IMR-90 (cell line): ENCODE measurements at regions not wholly inside any gene's neighbourhood (a gene's known extent, or its start where the extent isn't known, plus 50 kb on each side); places are given as distances from the start of the nearest gene placed in this dataset.

Experiments used
- ATAC-seq: fragments of 200-7000 bp; cut with Tn5 transposase; 2 replicates; pipeline ENCODE4 v1.9.1; 2020; ENCODE audit warnings: low read depth, mild to moderate bottlenecking, moderate library complexity
- BruUV-seq: library from RNA; stranded (reverse); fragments of 400-500 nt; replicated peaks from 2 replicates; lab custom pipeline; 2021; lab: Mats Ljungman, UMichigan
- CTCF ChIA-PET: fragments of 300-600 bp; formaldehyde crosslinking; extraction: SDS; loops from one replicate; lab custom pipeline; 2021; ENCODE audit warnings: antibody characterized with exemption; lab: Yijun Ruan, JAX
- POLR2A ChIA-PET: fragments of 300-600 bp; sonication (Branson Sonifier 250); formaldehyde crosslinking; loops from one replicate; lab custom pipeline; 2022; ENCODE audit warnings: antibody characterized with exemption; ENCODE audit not compliant: unreplicated experiment; lab: Charles Lee
- DNase-seq: peaks from one replicate; pipeline ENCODE4 v3.0.0; 2013
- H2AFZ ChIP-seq: replicated peaks from 2 replicates; pipeline ENCODE3; 2013; ENCODE audit warnings: low read length, mild to moderate bottlenecking; ENCODE audit not compliant: poor library complexity
- H2AK5ac ChIP-seq: 2 replicates; pipeline ENCODE4 v1.6.1; 2013; ENCODE audit warnings: low read depth, low read length, inconsistent platforms
- H2AK9ac ChIP-seq: replicated peaks from 2 replicates; pipeline ENCODE3; 2013; ENCODE audit warnings: mild to moderate bottlenecking, low read depth, low read length, moderate library complexity; ENCODE audit not compliant: poor library complexity
- H2BK120ac ChIP-seq: 2 replicates; pipeline ENCODE4 v1.6.1; 2013; ENCODE audit warnings: low read depth, low read length, inconsistent platforms
- H2BK15ac ChIP-seq: 3 replicates; pipeline ENCODE4 v1.6.1; 2013; ENCODE audit warnings: low read depth, low read length, inconsistent platforms
- H2BK20ac ChIP-seq: 2 replicates; pipeline ENCODE4 v1.6.1; 2013; ENCODE audit warnings: low read depth, mild to moderate bottlenecking, inconsistent platforms, low read length, moderate library complexity
- H2BK5ac ChIP-seq: 2 replicates; pipeline ENCODE4 v1.6.1; 2013; ENCODE audit warnings: mild to moderate bottlenecking, low read depth, low read length, inconsistent platforms; ENCODE audit not compliant: poor library complexity, severe bottlenecking
- H3K14ac ChIP-seq: replicated peaks from 2 replicates; pipeline ENCODE4 v1.6.1; 2013; ENCODE audit warnings: low read depth, low read length, inconsistent platforms
- H3K18ac ChIP-seq: 2 replicates; pipeline ENCODE4 v1.6.1; 2013; ENCODE audit warnings: low read depth, low read length, control low read depth
- H3K23ac ChIP-seq: 2 replicates; pipeline ENCODE4 v1.6.1; 2013; ENCODE audit warnings: low read depth, low read length, inconsistent platforms
- H3K27ac ChIP-seq: 2 replicates; pipeline ENCODE4 v1.5.1; 2013; ENCODE audit warnings: mild to moderate bottlenecking, control low read depth, low read length; ENCODE audit not compliant: insufficient read depth
- H3K27me3 ChIP-seq: 2 replicates; pipeline ENCODE4 v1.6.1; 2013; ENCODE audit warnings: low read length; ENCODE audit not compliant: control insufficient read depth, insufficient read depth
- H3K36me3 ChIP-seq: 2 replicates; pipeline ENCODE4 v1.6.1; 2013; ENCODE audit warnings: low read length, mixed read lengths; ENCODE audit not compliant: control insufficient read depth, insufficient read depth
- H3K4ac ChIP-seq: 2 replicates; pipeline ENCODE4 v1.6.1; 2013; ENCODE audit warnings: low read depth, low read length, inconsistent platforms
- H3K4me1 ChIP-seq: 2 replicates; pipeline ENCODE4 v1.6.1; 2013; ENCODE audit warnings: low read length, mixed read lengths; ENCODE audit not compliant: control insufficient read depth, insufficient read depth
- H3K4me2 ChIP-seq: 2 replicates; pipeline ENCODE4 v1.6.1; 2013; ENCODE audit warnings: low read depth, mild to moderate bottlenecking, control low read depth, low read length, moderate library complexity
- H3K4me3 ChIP-seq: 2 replicates; pipeline ENCODE4 v1.5.1; 2013; ENCODE audit warnings: low read depth, mild to moderate bottlenecking, control low read depth, low read length, moderate library complexity; ENCODE audit not compliant: insufficient read depth
- H3K56ac ChIP-seq: 2 replicates; pipeline ENCODE4 v1.6.1; 2013; ENCODE audit warnings: low read length, inconsistent platforms; ENCODE audit not compliant: insufficient read depth; ENCODE audit errors: extremely low read depth
- H3K79me1 ChIP-seq, 2 experiments: 2 replicates each; pipeline ENCODE4 v1.6.1; 2013; ENCODE audit warnings: low read length in 2 of 2, inconsistent platforms in 1 of 2, low read depth in 1 of 2
- H3K9ac ChIP-seq: 2 replicates; pipeline ENCODE4 v1.6.1; 2013; ENCODE audit warnings: low read depth, low read length, control low read depth
- H3K9me1 ChIP-seq: 2 replicates; pipeline ENCODE4 v1.6.1; 2013; ENCODE audit warnings: low read length, inconsistent platforms; ENCODE audit not compliant: insufficient read depth
- H3K9me3 ChIP-seq: 2 replicates; pipeline ENCODE4 v1.6.1; 2013; ENCODE audit warnings: low read length; ENCODE audit not compliant: control insufficient read depth, insufficient read depth
- H4K20me1 ChIP-seq: 2 replicates; pipeline ENCODE4 v1.6.1; 2013; ENCODE audit warnings: low read length, inconsistent platforms; ENCODE audit not compliant: insufficient read depth
- H4K5ac ChIP-seq: 2 replicates; pipeline ENCODE4 v1.6.1; 2013; ENCODE audit warnings: mild to moderate bottlenecking, low read depth, low read length, control low read depth
- H4K8ac ChIP-seq, 2 experiments: 2 replicates each; pipeline ENCODE4 v1.6.1; 2013; ENCODE audit warnings: low read depth in 2 of 2, low read length in 2 of 2, control low read depth in 1 of 2, inconsistent platforms in 1 of 2
- H4K91ac ChIP-seq: 2 replicates; pipeline ENCODE4 v1.6.1; 2013; ENCODE audit warnings: low read depth, low read length, inconsistent platforms; ENCODE audit not compliant: insufficient read depth
- BHLHE40 ChIP-seq: fragments of 150-350 bp; IDR thresholded peaks from 2 replicates; pipeline ENCODE4 v1.6.1; 2016; ENCODE audit warnings: mild to moderate bottlenecking, low read depth, low read length
- CEBPB ChIP-seq: IDR thresholded peaks from 2 replicates; pipeline ENCODE4 v1.6.1; 2012; ENCODE audit warnings: low read depth, low read length, improper control_type of control experiment
- CHD1 ChIP-seq: IDR thresholded peaks from 2 replicates; pipeline ENCODE4 v1.6.1; 2012; ENCODE audit warnings: low read depth, low read length, improper control_type of control experiment
- CTCF ChIP-seq: conservative IDR thresholded peaks from 2 replicates; pipeline ENCODE4 v1.5.1; 2012; ENCODE audit warnings: mild to moderate bottlenecking, low read depth, low read length, improper control_type of control experiment
- ELK1 ChIP-seq: fragments of 150-350 bp; IDR thresholded peaks from 2 replicates; pipeline ENCODE4 v1.6.1; 2016; ENCODE audit warnings: low read depth, mild to moderate bottlenecking, low read length, moderate library complexity, borderline replicate concordance
- FOS ChIP-seq: fragments of 150-350 bp; IDR thresholded peaks from 2 replicates; pipeline ENCODE4 v1.6.1; 2016; ENCODE audit warnings: low read depth, low read length
- MAFK ChIP-seq: IDR thresholded peaks from 2 replicates; pipeline ENCODE4 v1.6.1; 2012; ENCODE audit warnings: low read depth, low read length, improper control_type of control experiment
- MAZ ChIP-seq: IDR thresholded peaks from 2 replicates; pipeline ENCODE4 v1.6.1; 2012; ENCODE audit warnings: low read depth, mild to moderate bottlenecking, low read length, improper control_type of control experiment, moderate library complexity, borderline replicate concordance
- MXI1 ChIP-seq: IDR thresholded peaks from 2 replicates; pipeline ENCODE4 v1.6.1; 2012; ENCODE audit warnings: low read depth, mild to moderate bottlenecking, low read length, moderate library complexity, borderline replicate concordance
- NFE2L2 ChIP-seq: fragments of 150-350 bp; IDR thresholded peaks from 2 replicates; pipeline ENCODE4 v1.6.1; 2016; ENCODE audit warnings: low read depth, mild to moderate bottlenecking, low read length
- POLR2A ChIP-seq: IDR thresholded peaks from 2 replicates; pipeline ENCODE4 v1.6.1; 2012; ENCODE audit warnings: mild to moderate bottlenecking, low read depth, low read length
- RAD21 ChIP-seq: IDR thresholded peaks from 2 replicates; pipeline ENCODE4 v1.6.1; 2012; ENCODE audit warnings: low read length, improper control_type of control experiment
- RCOR1 ChIP-seq: IDR thresholded peaks from 2 replicates; pipeline ENCODE4 v1.6.1; 2012; ENCODE audit warnings: mild to moderate bottlenecking, low read length, improper control_type of control experiment; ENCODE audit not compliant: insufficient replicate concordance
- RFX5 ChIP-seq: IDR thresholded peaks from 2 replicates; pipeline ENCODE4 v1.8.0; 2012; ENCODE audit warnings: low read depth, mild to moderate bottlenecking, low read length, moderate library complexity
- SMC3 ChIP-seq: fragments of 150-350 bp; IDR thresholded peaks from 2 replicates; pipeline ENCODE4 v1.6.1; 2016; ENCODE audit warnings: low read depth, mild to moderate bottlenecking, antibody characterized with exemption, low read length, moderate library complexity
- USF2 ChIP-seq: fragments of 150-350 bp; IDR thresholded peaks from 2 replicates; pipeline ENCODE4 v1.6.1; 2017; ENCODE audit warnings: mild to moderate bottlenecking, antibody characterized with exemption, low read length, low read depth
- WGBS, 2 experiments: methylation state at CpG; one replicate each; pipeline versions ENCODE4 v1.1.5 to v1.1.7; 2013; ENCODE audit warnings: missing lambda C conversion rate in 2 of 2; ENCODE audit not compliant: insufficient read length in 1 of 2; ENCODE audit errors: extremely low coverage in 2 of 2; 5-methylcytosine and 5-hydroxymethylcytosine counted together
- dilution Hi-C: fragments of 300-500 bp; cut with HindIII; formaldehyde crosslinking; loops from one replicate; pipeline ENCODE4 v1.14.3; 2018; ENCODE audit warnings: low sequenced_read_pairs; ENCODE audit not compliant: unreplicated experiment
- in situ Hi-C: fragments of 300-500 bp; cut with MboI; formaldehyde crosslinking; loops from 3 replicates; pipeline ENCODE4 v1.14.3; 2019; ENCODE audit warnings: low sequenced_read_pairs, inconsistent platforms, mixed read lengths
- intact Hi-C: fragments of 100-400 bp; cut with micrococcal nuclease; formaldehyde crosslinking; loops from 2 replicates; pipeline ENCODE4 v1.10.0; 2022

- H3K4me3 ChIP-seq, result no peak overlapping the region
- H3K4me1 ChIP-seq, result no peaks in the 10 kb centered on the region
- ATAC-seq (no peak), DNase-seq (no peak)
- no peak overlapping the region for H3K4me2 ChIP-seq
- no peak overlapping the region for H3K14ac ChIP-seq
- ChIA-PET POLR2A (no interaction called here), CTCF (interaction anchor here (0.6 kb wide), 1 partner anchor 1284 kb away, joined by 3 read pairs; no protein-coding TSS in a partner anchor)
- no peaks in the 10 kb centered on the region for H4K20me1 ChIP-seq
- no peak overlapping the region for H2BK20ac ChIP-seq
- H3K56ac ChIP-seq, result no peak overlapping the region
- H4K8ac ChIP-seq, result no peak overlapping the region
- no peak overlapping the region for H2BK15ac ChIP-seq
- no peaks in the 10 kb centered on the region for H3K9me3 ChIP-seq
- TF ChIP-seq MXI1 (no peak), CTCF (no peak), FOS (no peak), POLR2A (no peak), MAZ (no peak), USF2 (no peak), CHD1 (no peak), MAFK (no peak), CEBPB (no peak), BHLHE40 (no peak), RCOR1 (no peak), RFX5 (no peak), SMC3 (no peak), RAD21 (no peak), ELK1 (no peak), NFE2L2 (no peak)
- H3K27me3 ChIP-seq, result no peaks in the 10 kb centered on the region
- no peak overlapping the region for H2AFZ ChIP-seq
- H2AK9ac ChIP-seq, result no peak overlapping the region
- H2BK120ac ChIP-seq, result no peak overlapping the region
- H3K36me3 ChIP-seq, result no peaks in the 10 kb centered on the region
- H3K18ac ChIP-seq, result no peak overlapping the region
- H2BK5ac ChIP-seq, result no peak overlapping the region
- H4K5ac ChIP-seq, result no peak overlapping the region
- no peak overlapping the region for H3K27ac ChIP-seq
- no peaks in the 10 kb centered on the region for H3K9me1 ChIP-seq
- H4K91ac ChIP-seq, result no peak overlapping the region
- H3K23ac ChIP-seq, result no peak overlapping the region
- intact Hi-C loops, result no loop called here
- dilution Hi-C loops, result no loop called here
- H3K4ac ChIP-seq, result no peak overlapping the region
- whole genome bisulfite sequencing, 2 experiments, result no CpG with 5 or more reads among the region's 3 CpGs
- no peak overlapping the region for H3K9ac ChIP-seq
- H3K79me1 ChIP-seq, result no peaks in the 10 kb centered on the region
- no TSS peak for BruUV-seq
- no peak overlapping the region for H2AK5ac ChIP-seq
- in situ Hi-C loops, result no loop called here
Observed at GRCh38 chr2:147483911-147484310, 360.9 kb upstream of the ACVR2A start.
